GM19035 (cell line): ENCODE measurements at regions not wholly inside any gene's neighbourhood (a gene's known extent, or its start where the extent isn't known, plus 50 kb on each side); places are given as distances from the start of the nearest gene placed in this dataset.
"Not testable (repeated sequence)": the region's sequence is repeated elsewhere in the genome, so short reads cannot be mapped to it uniquely, and the experiment has no call there.

Experiments used
- ATAC-seq: cut with Tn5 transposase; IDR thresholded peaks from one replicate; pipeline ENCODE4 v1.9.1; 2021; ENCODE audit not compliant: unreplicated experiment

DNA sequence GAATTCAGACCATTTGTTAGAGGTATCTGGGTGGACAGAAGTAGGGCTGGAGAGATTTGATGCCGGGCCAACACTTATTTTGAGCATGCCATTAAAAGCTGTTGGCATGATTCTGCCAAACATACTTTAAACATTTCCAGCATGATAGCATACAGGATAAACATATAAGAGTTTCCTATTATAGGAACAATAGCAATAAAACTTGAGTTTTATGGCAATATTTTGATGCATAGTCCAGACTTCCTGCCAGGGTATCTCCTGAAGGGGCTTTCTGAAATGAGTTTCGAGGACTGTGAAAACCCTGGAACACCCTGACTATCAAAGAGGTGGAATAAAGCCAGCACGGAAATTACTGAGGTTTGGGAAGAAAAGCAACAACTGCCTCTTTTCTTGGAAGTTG lies 1398.0 kb upstream of the NXPH2 start:
- ATAC-seq, result no peak

DNA sequence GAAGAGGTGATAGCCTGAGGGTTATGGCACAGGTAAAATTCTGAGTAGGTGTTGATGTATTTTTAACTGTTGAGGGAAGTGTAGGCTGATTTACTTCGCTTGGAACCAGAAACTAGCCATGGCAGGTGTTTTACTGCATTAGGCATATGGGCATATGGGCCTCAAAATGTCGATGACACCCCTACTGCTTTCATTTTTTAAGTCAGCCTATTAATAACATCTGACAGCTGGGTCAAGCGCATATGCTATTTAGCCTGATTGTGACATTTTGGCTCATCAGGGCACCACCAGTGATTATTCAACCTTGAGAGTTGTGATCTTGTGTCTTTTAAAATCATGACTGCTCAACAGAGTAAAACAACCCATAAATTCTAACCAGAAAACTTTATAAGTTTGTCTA lies 1396.9 kb upstream of the NXPH2 start:
- no peak for ATAC-seq

DNA sequence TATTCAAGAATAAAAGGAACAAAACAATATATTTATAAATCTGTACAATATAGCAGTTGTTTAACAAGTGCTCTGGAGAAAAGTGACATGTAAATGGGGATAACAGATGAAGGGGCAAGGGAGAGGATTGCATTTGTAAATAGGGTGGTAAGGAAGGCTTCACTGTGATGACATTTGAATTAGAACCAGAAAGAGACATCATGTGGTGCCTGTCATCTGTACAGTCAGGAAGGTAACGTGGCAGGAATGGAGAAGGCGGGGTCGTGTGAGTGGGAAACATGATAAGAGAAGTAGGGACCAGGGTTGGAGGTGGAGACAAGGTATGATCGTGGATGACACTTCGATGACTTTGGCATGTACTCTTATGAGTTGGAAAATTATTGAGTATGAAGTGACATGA lies 1393.6 kb upstream of the NXPH2 start:
- no peak for ATAC-seq

DNA sequence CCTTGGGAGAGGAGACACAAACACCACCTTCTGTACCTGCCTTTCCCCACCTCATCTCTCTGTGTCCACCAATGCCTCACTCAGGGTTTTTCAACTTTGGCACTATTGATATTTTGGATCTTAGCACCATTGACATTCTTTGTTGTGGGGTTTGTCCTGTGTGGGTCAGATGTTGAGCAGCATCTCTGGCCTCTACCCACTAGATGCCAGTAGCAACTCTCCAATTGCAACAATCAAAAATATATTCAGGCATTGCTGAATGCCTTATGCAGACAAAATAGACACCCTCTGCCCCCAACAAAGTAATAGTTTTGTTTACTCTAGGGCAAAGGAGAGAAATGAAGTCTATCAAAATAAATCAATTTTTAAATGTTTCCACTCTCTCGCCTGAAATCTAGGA lies 1384.3 kb upstream of the NXPH2 start:
- ATAC-seq, result no peak

DNA sequence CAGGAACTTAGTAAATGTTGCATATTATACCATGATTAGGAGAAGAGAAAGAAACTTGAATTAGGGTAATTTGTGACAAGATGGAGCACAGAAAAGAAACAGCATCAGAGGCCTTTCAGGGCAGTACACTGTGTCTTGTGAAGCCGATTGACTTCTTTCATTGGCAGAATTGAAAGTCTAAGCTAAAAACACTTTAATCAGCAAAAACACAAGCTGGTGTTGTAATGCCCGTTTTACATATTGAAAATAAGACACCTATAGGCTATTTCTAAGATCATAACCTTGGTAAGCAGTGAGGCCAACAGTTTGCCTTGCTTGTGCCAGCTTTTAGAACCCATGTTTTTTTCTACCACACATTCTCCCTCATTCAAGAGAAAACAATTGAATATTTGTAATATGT lies 1378.1 kb upstream of the NXPH2 start:
- no peak for ATAC-seq

DNA sequence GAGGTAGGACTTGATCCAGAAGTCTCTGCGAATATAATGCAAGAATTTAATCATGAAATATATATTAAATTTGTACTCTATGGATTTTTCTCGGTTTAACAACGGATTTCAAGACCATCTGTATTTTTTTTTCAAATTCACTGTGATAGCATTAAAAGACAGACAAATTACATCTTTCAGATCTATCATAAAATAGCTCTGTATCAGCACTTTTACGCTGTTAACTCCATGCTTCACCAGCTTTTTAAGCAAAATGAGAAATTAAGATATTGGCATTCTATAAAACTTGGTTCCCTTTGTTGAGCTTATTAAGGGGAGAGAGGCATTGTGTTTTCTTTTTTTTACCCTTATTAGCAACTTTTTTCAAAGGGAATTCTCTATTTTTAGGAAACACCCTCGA lies 1377.6 kb upstream of the NXPH2 start:
- ATAC-seq, result no peak

DNA sequence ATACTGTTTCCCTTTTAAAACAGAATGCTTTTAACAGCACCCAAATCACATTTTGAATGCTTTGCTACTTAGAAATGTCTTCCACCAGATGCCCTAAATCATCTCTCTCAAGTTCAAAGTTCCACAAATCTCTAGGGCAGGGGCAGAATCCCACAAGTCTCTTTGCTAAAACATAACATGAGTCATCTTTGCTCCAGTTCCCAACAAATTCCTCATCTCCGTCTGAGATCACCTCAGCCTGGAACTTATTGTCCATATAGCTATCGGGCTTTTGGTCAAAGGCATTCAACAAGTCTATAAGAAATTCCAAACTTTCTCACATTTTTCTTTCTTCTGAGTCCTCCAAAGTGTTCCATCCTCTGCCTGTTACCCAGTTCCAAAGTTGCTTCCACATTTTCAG lies 1374.5 kb upstream of the NXPH2 start:
- no peak for ATAC-seq

DNA sequence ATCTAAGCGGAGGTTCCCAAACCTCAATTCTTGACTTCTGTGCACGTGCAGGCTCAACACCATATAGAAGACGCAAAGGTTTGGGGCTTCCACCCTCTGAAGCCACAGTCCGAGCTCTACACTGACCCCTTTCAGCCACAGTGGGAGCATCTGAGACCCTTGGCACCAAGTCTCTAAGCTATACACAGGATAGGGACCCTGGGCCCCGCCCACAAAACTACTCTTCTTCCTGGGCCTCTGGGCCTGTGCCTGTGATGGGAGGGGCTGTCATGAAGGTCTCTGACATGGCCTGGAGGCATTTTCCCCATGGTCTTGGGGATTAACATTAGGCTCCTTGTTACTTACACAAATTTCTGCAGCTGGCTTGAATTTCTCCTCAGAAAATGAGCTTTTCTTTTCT lies 1374.1 kb upstream of the NXPH2 start:
- ATAC-seq, result no peak

DNA sequence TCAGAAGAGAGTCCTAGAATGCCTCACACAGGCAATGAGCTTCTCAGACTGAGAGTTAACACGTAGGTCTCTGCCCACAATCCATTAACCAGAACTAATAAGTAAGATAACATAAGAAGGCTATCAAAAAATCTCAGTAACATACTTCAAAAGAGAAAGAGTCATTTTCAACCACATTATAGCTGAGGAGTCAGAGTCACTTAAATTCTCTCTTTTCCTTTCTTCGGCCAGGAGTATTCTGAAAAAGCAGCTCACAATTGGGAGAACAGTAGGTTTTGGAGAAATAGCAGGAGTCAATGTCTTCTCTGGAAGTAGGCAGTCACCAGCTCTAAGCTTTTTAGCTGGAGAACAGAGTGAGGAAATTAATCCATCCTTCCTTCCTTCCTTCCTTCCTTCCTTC lies 1364.4 kb upstream of the NXPH2 start:
- ATAC-seq, result no peak

DNA sequence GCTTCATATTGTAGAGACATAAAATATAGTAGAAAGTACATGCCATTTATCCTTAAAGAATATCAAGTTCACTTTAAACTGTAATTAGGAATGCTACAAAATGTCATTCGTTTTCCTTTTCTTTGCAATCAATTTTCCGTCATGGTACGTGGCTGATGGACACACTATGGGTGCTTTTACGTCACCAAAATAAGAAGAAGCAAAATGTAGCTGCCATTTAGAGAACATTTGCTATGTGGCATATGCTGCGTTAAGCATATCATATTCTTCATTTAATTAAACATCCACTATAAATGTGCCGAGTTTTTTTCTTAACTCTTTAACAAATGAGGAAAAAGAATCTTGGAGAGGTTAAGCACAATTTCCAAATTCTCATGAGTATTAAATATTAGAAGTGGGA lies 1358.5 kb upstream of the NXPH2 start:
- no peak for ATAC-seq

DNA sequence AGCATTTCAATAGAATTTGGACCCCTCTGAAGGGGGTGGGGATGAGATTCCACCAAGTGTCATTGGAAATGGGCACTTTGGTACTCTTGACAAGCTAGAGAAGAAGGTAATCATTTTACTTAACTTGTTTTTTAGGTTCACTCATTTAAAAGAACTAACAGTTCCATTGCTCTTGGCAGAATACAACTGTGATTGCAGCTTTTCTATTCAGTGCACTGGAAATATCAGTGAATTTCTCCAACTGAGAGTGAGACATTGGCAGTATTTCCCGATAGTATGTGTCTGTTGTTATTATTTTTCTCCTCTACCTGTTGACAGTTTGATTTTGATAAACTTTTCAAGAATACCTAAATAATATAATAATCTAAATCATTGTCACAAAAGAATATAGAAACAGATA lies 1356.7 kb upstream of the NXPH2 start:
- no peak for ATAC-seq

DNA sequence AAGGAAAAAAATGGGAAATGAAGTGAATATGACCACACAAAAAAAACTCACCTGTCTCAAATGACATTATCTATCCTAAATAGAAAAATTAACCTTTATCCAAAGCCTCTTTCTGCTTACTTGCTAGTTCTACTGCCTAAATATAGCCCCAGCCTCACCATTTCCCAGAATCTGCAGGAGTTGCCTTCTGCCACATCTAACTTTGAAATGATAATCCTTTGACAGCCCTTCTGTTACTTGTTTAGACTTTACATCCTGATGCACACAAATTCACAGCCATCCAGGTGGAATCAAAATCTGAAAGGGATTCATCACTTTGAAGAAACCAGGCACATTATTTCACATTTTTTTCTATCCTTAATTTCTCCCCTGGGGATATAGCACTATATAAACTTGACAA lies 1356.2 kb upstream of the NXPH2 start:
- ATAC-seq, result no peak

DNA sequence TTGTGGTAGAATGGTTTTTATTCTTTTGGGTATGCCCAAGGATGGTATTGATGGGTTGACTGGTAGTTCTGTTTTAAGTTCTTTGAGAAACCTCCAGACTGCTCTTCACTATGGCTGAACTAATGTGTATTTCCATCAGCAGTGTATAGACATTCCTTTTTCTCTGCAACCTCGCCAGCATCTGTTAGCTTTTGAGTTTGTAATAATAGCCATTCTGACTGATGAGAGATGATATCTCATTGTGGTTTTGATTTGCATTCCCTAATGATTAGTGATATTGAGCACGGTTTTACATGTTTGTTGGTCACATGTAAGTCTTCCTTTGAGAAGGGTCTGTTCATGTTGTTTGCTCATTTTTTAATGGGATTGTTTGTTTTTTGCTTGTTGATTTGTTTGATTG lies 1348.7 kb upstream of the NXPH2 start:
- ATAC-seq, result no peak

DNA sequence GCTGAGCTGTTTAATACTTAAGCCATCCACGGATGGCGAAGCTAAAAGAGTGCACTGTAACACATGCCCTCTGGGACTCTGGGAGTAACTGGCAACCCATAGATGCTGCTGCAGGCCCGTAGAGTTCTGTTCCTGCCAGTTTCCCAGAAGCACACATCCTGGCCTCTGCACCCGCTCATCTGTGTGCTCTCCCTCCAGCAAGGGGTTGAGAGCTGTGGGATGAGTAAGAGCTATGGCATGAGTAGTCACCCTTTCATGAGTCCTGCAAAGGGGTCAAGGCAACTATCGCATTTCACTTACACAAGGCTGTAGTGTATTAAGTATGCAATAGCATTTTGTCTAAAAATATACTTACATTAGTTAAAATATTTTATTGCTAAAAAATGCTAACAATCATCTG lies 1341.8 kb upstream of the NXPH2 start:
- ATAC-seq, result no peak

DNA sequence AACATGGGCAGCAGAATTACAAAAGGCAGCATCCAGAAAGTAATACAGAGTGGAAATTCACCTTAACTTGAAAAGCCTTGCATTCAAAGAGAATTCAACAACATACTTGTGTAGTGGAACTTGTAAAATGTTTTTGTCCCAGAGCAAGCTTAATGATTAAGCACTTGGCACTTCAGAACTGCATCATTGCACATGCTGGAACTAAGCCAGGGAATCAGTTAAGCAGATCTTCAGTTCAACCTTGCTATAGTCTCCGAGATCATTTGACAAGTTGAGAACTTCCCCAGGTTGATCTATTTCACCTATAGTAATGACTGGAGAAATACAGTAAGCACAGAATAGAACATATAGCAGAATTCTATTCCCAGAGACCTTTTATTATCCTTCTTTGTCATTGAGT lies 1337.2 kb upstream of the NXPH2 start:
- no peak for ATAC-seq

DNA sequence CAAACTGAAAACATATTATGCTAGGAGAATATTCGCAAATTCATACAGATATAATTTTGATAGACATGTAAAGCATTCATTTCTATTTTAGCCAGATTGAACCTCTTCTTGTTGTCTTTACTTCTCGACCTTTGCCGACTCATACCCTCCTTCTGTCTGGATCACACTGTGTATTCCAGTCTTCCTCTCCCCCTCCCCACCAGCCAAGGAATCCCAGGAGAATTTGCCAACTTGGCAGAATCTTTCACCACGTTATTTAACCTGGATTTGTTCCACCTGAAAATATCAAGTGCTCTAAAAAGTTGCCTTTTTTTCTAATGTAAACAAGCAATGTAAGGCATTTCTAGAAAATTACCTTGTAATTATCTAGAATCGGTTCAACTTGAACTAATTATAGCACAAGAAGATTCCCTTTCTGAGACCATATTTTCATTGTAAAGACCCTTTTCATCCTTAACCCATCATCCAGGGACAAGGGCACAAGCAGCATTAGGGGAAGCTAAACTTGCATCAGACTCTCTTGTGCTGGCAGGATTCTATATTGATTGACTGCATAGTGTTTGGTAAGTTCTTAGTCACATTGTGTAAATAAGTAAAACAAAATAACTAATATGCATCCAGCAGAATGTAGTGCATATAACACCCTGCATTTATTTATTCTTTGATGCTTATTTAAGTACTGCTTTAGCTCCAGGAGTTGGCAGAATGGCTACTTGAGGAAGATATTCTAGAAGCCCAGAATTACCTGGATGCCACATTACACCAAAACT lies 1328.7 kb upstream of the NXPH2 start:
- no peak for ATAC-seq

DNA sequence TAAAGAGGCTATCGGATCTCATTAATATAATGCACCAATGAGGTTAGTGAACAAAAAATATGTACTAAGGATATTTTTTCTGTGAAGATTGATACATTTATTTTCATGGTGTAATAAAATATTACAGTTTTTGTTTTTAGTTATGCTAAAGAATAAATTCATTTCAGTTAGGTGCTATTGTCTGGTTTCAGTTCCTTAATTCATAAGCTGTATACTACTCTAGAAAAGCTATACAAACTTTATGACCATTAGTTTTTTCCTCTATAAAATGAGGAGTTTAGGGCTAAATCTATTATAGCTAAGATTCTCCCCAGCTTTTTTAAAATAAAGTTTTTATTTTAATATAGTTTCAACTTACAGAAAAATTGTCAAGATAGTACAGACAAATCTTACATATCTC lies 1311.7 kb upstream of the NXPH2 start:
- ATAC-seq, result no peak

DNA sequence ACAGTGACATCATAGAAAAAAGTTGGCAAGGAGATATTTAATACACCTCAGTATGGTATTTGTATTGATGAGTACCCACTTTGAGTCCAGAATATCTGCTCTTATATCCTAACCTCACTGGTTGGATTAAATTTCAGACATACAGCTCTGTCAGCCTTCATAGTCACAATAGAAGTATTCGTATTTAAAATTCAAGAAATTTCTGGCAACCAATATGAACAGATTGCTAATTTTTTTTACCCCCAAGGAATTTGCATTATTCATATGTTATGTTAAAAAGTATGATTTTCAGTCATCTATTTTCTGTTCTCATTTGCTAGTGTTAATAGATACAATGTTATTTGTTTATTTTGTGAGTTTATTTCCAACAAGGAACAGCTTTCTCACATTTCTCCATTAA lies 1306.8 kb upstream of the NXPH2 start:
- no peak for ATAC-seq

DNA sequence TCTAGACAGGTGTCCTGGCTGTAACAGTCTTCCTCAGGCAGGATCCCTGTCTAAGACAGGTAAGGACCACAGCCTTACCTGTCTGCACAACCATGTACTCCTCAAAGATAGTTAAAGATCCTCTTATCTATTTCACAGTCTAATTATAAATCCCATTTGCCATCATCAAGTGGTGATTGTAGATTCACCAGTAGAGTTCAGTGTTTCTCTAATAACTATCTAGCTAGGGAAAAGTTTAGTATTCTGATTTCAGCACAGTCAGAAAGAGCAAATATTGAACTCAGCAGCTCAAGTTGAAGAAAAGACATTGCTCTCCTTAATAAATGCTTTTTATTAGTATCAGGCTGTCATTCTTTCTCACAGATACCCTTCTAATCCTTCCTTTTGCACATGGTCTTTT lies 1305.5 kb upstream of the NXPH2 start:
- ATAC-seq, result no peak

DNA sequence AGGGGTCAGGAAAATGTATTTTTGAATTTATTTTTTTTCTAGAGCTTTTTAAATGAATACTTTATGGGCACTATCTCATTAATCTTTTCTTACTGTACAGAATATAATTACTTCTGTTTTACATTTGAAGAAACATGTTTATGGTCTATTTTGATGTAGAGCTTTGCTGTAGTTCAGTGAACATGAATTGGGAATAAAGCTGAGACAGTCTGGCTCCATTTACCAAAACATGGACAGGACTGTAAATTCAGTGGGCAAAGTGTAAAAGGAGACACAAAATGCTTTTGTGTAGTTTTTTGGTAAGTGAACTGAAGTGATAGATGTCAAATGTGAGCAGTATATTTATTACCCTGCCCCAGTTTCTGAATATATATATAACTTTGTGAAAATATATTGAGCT lies 1298.8 kb upstream of the NXPH2 start:
- ATAC-seq, result no peak

DNA sequence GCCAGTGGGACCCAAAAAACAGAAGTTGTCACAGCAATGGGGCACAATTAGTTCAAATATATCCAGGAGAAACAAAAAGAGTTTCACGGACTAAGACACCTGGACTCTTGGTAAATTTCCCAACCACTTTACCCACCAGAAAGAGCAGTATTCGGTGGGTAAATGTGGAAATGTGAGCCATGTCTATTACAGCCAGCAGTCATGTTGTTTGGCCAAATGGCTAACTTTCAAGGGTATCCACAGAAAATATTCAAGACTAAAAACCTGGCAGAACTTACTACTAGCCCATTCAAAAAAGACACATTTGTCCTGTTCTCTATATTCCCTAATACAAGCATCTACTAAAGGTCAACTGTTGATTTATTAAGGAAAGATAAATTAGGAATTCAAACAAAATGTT lies 1296.0 kb upstream of the NXPH2 start:
- ATAC-seq, result no peak

DNA sequence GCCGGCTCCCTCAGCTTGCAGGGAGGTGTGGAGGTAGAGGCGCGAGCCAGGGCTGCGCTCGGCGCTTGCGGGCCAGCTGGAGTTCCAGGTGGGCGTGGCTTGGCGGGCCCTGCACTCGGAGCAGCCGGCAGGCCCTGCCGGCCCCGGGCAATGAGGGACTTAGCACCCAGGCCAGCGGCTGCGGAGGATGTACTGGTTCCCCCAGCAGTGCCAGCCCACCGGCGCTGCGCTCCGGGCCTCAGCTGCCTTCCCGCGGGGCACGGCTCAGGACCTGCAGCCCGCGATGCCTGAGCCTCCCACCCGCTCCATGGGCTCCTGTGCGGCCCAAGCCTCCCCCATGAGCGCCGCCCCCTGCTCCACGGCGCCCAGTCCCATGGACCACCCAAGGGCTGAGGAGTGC lies 1293.6 kb upstream of the NXPH2 start:
- not testable (repeated sequence) for ATAC-seq

DNA sequence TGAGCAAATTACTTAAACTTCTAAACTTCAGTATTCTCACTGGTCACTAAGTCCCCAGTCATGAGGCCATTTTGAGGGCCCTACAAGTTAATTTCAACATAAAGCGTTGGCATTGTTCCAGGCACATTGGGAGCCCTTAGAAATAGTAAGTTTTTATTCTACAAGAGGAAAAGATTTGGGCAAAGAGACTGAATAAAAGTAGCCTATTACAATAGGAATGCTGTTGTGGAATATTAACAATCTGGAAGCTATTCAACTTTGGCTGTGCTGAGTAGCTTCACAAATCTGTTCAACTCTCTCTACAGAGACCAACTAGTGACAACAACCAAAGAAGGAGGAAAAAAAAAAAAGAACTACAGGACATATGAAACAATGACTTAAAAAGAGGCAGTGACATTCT lies 1287.5 kb upstream of the NXPH2 start:
- ATAC-seq, result no peak

DNA sequence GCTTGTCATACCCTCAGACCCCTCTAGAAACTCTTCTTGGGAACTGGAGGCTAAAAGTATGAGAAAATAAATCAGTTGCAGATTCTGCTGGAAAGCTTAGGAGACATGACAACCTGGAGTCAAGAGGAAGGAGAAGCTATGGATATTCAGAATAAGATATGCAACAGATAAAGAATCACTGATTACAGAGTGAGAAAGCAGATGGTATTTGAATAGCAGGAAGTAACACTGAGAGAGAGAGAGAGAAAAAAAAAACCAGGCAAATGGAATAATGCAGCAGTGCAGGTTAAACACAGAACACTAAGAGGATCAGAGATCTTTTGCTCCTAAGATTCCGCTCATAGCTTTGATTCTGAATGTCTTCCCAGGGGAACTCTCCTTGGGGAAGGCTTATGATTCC lies 1284.1 kb upstream of the NXPH2 start:
- no peak for ATAC-seq
